AG04450 (cell line): ENCODE measurements at regions not wholly inside any gene's neighbourhood (a gene's known extent, or its start where the extent isn't known, plus 50 kb on each side); places are given as distances from the start of the nearest gene placed in this dataset.

ENCODE experiments used
- CTCF ChIA-PET: fragments of 300-600, 350-600 bp; formaldehyde crosslinking; extraction: SDS; loops from one replicate; lab custom pipeline; 2022; ENCODE audit warnings: antibody characterized with exemption, inconsistent platforms; lab: Charles Lee
- POLR2A ChIA-PET: fragments of 350-600 bp; formaldehyde crosslinking; extraction: SDS; loops from one replicate; lab custom pipeline; 2021; ENCODE audit warnings: antibody characterized with exemption, inconsistent platforms; lab: Yijun Ruan, JAX
- DNase-seq: peaks from one replicate; pipeline ENCODE4 v3.0.0-alpha.2; 2011; ENCODE audit warnings: low read depth, low spot score
- H3K27ac ChIP-seq: one replicate; pipeline ENCODE4 v1.5.1; 2012; ENCODE audit warnings: low read depth, low read length, control low read depth
- H3K27me3 ChIP-seq: one replicate; pipeline ENCODE4 v1.6.0; 2012; ENCODE audit warnings: low read length; ENCODE audit not compliant: control insufficient read depth, insufficient read depth
- H3K4me3 ChIP-seq: 2 replicates; pipeline ENCODE4 v1.5.1; 2011; ENCODE audit warnings: mild to moderate bottlenecking, low read depth, low read length, control low read depth
- H3K9me3 ChIP-seq: 2 replicates; pipeline ENCODE4 v1.5.1; 2012; ENCODE audit warnings: low read length; ENCODE audit not compliant: control insufficient read depth, insufficient read depth
- TF ChIP-seq, protein P1 (sequence below): IDR thresholded peaks from 2 replicates; pipeline ENCODE4 v1.5.1; 2011; ENCODE audit warnings: low read depth, low read length, control low read depth, inconsistent platforms

GRCh38 chr2:56099963-56100362 is 83.8 kb upstream of the CCDC85A start:
- CTCF ChIA-PET = interaction anchor here (1.1 to 1.9 kb wide), 2 partner anchors 83 to 382 kb away, joined by 3 to 7 read pairs; no protein-coding TSS in a partner anchor
- POLR2A ChIA-PET = no interaction called here

DNA sequence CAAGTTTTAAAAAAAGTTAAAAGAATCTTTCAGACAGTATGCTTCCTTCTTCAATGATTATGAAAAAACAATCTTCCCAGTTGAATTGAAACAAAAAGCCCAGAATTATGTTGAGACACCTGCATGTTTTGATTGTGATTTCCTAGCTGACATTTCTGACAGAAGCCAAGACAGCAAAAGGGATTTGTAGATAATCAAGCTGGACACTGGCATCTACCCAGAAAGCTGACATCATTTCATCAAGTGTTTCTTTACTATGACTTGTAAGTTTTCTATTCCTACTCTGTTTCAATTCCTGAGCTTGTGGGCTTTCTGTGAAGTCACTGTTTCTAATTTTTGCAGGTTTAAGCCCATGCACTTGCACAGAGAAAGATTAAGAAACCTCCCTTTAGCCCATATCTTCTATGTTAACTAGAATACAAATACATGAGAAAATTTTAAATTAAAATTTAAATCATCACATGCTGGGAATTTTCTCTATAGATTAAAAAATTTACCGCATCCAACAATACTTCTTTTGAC is 82.9 kb upstream of the CCDC85A start:
- Histone ChIP-seq H3K27ac (no peak overlapping the region), H3K4me3 (no peak overlapping the region), H3K27me3 (no peaks in the 10 kb centered on the region), H3K9me3 (no peaks in the 10 kb centered on the region)
- no peak for DNase-seq
- ChIA-PET CTCF (interaction anchor here (0.6 to 1.9 kb wide), 6 partner anchors 28 to 552 kb away, joined by 3 to 7 read pairs (median 3); no protein-coding TSS in a partner anchor), POLR2A (no interaction called here)
- TF ChIP-seq, protein P1, sequence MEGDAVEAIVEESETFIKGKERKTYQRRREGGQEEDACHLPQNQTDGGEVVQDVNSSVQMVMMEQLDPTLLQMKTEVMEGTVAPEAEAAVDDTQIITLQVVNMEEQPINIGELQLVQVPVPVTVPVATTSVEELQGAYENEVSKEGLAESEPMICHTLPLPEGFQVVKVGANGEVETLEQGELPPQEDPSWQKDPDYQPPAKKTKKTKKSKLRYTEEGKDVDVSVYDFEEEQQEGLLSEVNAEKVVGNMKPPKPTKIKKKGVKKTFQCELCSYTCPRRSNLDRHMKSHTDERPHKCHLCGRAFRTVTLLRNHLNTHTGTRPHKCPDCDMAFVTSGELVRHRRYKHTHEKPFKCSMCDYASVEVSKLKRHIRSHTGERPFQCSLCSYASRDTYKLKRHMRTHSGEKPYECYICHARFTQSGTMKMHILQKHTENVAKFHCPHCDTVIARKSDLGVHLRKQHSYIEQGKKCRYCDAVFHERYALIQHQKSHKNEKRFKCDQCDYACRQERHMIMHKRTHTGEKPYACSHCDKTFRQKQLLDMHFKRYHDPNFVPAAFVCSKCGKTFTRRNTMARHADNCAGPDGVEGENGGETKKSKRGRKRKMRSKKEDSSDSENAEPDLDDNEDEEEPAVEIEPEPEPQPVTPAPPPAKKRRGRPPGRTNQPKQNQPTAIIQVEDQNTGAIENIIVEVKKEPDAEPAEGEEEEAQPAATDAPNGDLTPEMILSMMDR = no peak

More at GRCh38 chr2:56099963-56100362, 83.8 kb upstream of the CCDC85A start:
- Histone ChIP-seq H3K4me3 (no peak overlapping the region), H3K27me3 (no peaks in the 10 kb centered on the region), H3K27ac (no peak overlapping the region), H3K9me3 (no peaks in the 10 kb centered on the region)
- TF ChIP-seq, protein P1 = no peak
- DNase-seq = no peak

- ChIA-PET POLR2A (no interaction called here), CTCF (interaction anchor here (1.2 kb wide), 1 partner anchor 141 kb away, joined by 3 read pairs; no protein-coding TSS in a partner anchor)
- TF ChIP-seq, protein P1 = no peak
- Histone ChIP-seq H3K4me3 (no peak overlapping the region), H3K9me3 (no peaks in the 10 kb centered on the region), H3K27me3 (no peaks in the 10 kb centered on the region), H3K27ac (no peak overlapping the region)
- DNase-seq = no peak
Measured at GRCh38 chr2:56102098-56102497, 81.7 kb upstream of the CCDC85A start.

DNA sequence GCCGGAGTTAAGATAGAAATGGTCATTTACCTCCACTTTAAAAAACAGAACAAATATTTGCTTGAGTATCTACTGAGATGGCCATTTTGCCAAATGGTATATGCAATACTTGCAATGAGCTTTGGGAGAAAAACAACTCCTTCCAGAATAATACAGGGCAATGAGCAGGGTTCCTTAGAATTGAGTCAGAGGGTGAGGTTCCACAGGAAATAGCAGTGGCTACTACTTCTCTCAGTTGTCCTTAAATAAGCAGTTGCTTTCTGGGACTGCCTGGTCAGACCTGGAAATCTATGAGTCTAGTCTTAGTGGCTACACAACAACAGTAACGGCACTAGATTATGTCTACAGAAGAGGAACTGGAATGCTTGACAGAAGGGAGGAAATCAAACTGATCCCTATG is 80.9 kb upstream of the CCDC85A start:
- Histone ChIP-seq H3K27ac (no peak overlapping the region), H3K27me3 (no peaks in the 10 kb centered on the region), H3K9me3 (no peaks in the 10 kb centered on the region), H3K4me3 (no peak overlapping the region)
- CTCF ChIA-PET = interaction anchor here (0.5 kb wide), 1 partner anchor 26 kb away, joined by 3 read pairs; no protein-coding TSS in a partner anchor
- TF ChIP-seq, protein P1 = no peak
- POLR2A ChIA-PET = no interaction called here
- no peak for DNase-seq

- H3K4me3 ChIP-seq = no peak overlapping the region
- no peak overlapping the region for H3K27ac ChIP-seq
- POLR2A ChIA-PET = no interaction called here
- no peak for DNase-seq
- no peaks in the 10 kb centered on the region for H3K27me3 ChIP-seq
- CTCF ChIA-PET = no interaction called here
- no peaks in the 10 kb centered on the region for H3K9me3 ChIP-seq
- TF ChIP-seq, protein P1 = no peak
Measured at GRCh38 chr2:56104962-56105361, 78.8 kb upstream of the CCDC85A start.
